CD4-positive, alpha-beta T cell (primary cell): ENCODE measurements at regions not wholly inside any gene's neighbourhood (a gene's known extent, or its start where the extent isn't known, plus 50 kb on each side); places are given as distances from the start of the nearest gene placed in this dataset.
"Not testable (repeated sequence)": the region's sequence is repeated elsewhere in the genome, so short reads cannot be mapped to it uniquely, and the experiment has no call there.

Source experiments
- ATAC-seq: fragments of 200-7000 bp; cut with Tn5 transposase; one replicate; pipeline ENCODE4 v1.10.0; 2022; ENCODE audit warnings: mild to moderate bottlenecking; ENCODE audit not compliant: poor library complexity
- CTCF ChIA-PET: fragments of 350-600 bp; sonication (Branson Sonifier 250); formaldehyde crosslinking; loops from one replicate; lab custom pipeline; 2021; ENCODE audit warnings: antibody characterized with exemption, inconsistent platforms; lab: Charles Lee
- POLR2A ChIA-PET: fragments of 350-600 bp; sonication (Branson Sonifier 250); formaldehyde crosslinking; loops from one replicate; lab custom pipeline; 2021; ENCODE audit warnings: antibody characterized with exemption, inconsistent platforms; lab: Charles Lee
- DNase-seq, 14 experiments: peaks; one replicate each; pipeline ENCODE4 v3.0.0-alpha.2; 2013 to 2020; ENCODE audit warnings: mixed read lengths in 2 of 14
- H3K27ac ChIP-seq, 2 donors: one replicate each; pipeline versions ENCODE4 v1.5.1 to v1.7.0; 2013; ENCODE audit warnings: low read length in 2 of 2, low read depth in 1 of 2, mild to moderate bottlenecking in 1 of 2
- H3K27me3 ChIP-seq, 2 experiments: 1 replicate in 1 of 2; 2 replicates in 1 of 2; pipeline versions ENCODE4 v1.6.1 to v1.7.0; 2013; ENCODE audit warnings: low read length in 2 of 2, control low read depth in 1 of 2, mild to moderate bottlenecking in 1 of 2, moderate library complexity in 1 of 2; ENCODE audit not compliant: insufficient read depth in 2 of 2, control insufficient read depth in 1 of 2
- H3K36me3 ChIP-seq: one replicate; pipeline ENCODE4 v1.6.1; 2013; ENCODE audit warnings: low read length, control low read depth; ENCODE audit not compliant: insufficient read depth
- H3K4me1 ChIP-seq: one replicate; pipeline ENCODE4 v1.6.1; 2013; ENCODE audit warnings: low read length, control low read depth; ENCODE audit not compliant: insufficient read depth
- H3K4me3 ChIP-seq: one replicate; pipeline ENCODE4 v1.5.1; 2013; ENCODE audit warnings: mild to moderate bottlenecking, low read length, moderate library complexity
- H3K9me3 ChIP-seq, 2 experiments: 1 replicate in 1 of 2; 2 replicates in 1 of 2; pipeline versions ENCODE4 v1.6.1 to v1.7.0; 2013; ENCODE audit warnings: low read length in 2 of 2, mild to moderate bottlenecking in 2 of 2, control low read depth in 1 of 2, moderate library complexity in 1 of 2; ENCODE audit not compliant: control insufficient read depth in 1 of 2, insufficient read depth in 1 of 2
- H3K27ac Mint-ChIP-seq: one replicate; pipeline ENCODE4 v1.8.0; 2020; ENCODE audit warnings: mixed read lengths
- H3K27me3 Mint-ChIP-seq: one replicate; pipeline ENCODE4 v1.8.0; 2021; ENCODE audit warnings: mixed read lengths
- H3K36me3 Mint-ChIP-seq: one replicate; pipeline ENCODE4 v1.8.0; 2021; ENCODE audit warnings: low read depth, mixed read lengths
- H3K4me1 Mint-ChIP-seq: one replicate; pipeline ENCODE4 v1.8.0; 2021; ENCODE audit warnings: low read depth, mixed read lengths
- H3K4me3 Mint-ChIP-seq: one replicate; pipeline ENCODE4 v1.8.0; 2020; ENCODE audit warnings: mild to moderate bottlenecking, mixed read lengths
- H3K9me3 Mint-ChIP-seq: one replicate; pipeline ENCODE4 v1.8.0; 2020; ENCODE audit warnings: mixed read lengths
- CTCF ChIP-seq: fragments of 200-600 bp; IDR thresholded peaks from one replicate; pipeline ENCODE4 v1.8.0; 2022; ENCODE audit warnings: antibody characterized with exemption, mild to moderate bottlenecking
- intact Hi-C, 2 experiments: fragments of 100-400 bp; cut with DNase I in 1 of 2; cut with micrococcal nuclease in 1 of 2; formaldehyde crosslinking; loops; one replicate each; pipeline versions ENCODE4 v1.15.1 to v1.9.0; 2023 to 2025; cut with DNase I, micrococcal nuclease

- Mint-ChIP-seq H3K4me3 (no peak overlapping the region), H3K27ac (no peak overlapping the region), H3K36me3 (no peaks in the 10 kb centered on the region), H3K27me3 (no peaks in the 10 kb centered on the region), H3K9me3 (peaks cover 1% of the 10 kb centered on the region), H3K4me1 (no peaks in the 10 kb centered on the region)
- Histone ChIP-seq H3K9me3 (peaks cover 0 to 8% of the 10 kb centered on the region in 2 experiments), H3K27me3 (no peaks in the 10 kb centered on the region), H3K36me3 (no peaks in the 10 kb centered on the region), H3K27ac (no peak overlapping the region), H3K4me1 (no peaks in the 10 kb centered on the region), H3K4me3 (no peak overlapping the region)
- POLR2A ChIA-PET = no interaction called here
- CTCF ChIA-PET = no interaction called here
- ATAC-seq = no peak
- DNase-seq = no peak
- intact Hi-C loops = no loop called here
- no peak for TF ChIP-seq CTCF
Observed at GRCh38 chr2:142557391-142557790, 320.1 kb upstream of the KYNU start.

- CTCF ChIA-PET, H3K36me3 Mint-ChIP-seq, H3K4me3 ChIP-seq, POLR2A ChIA-PET, H3K27me3 Mint-ChIP-seq, ATAC-seq, H3K9me3 ChIP-seq, H3K4me1 ChIP-seq, H3K27ac ChIP-seq, H3K4me3 Mint-ChIP-seq, H3K4me1 Mint-ChIP-seq, H3K36me3 ChIP-seq, DNase-seq, H3K27ac Mint-ChIP-seq, H3K27me3 ChIP-seq, intact Hi-C loops: not testable (repeated sequence)
- H3K9me3 Mint-ChIP-seq = peaks cover 21% of the 10 kb centered on the region
Observed at GRCh38 chr2:142545999-142546398, 331.5 kb upstream of the KYNU start.

- DNase-seq (no peak), ATAC-seq (no peak)
- Mint-ChIP-seq H3K4me1 (no peaks in the 10 kb centered on the region), H3K27ac (no peak overlapping the region), H3K36me3 (no peaks in the 10 kb centered on the region), H3K27me3 (no peaks in the 10 kb centered on the region), H3K9me3 (peaks cover 17% of the 10 kb centered on the region), H3K4me3 (no peak overlapping the region)
- no peak for TF ChIP-seq CTCF
- H3K27ac ChIP-seq = no peak overlapping the region
- ChIA-PET POLR2A (no interaction called here), CTCF (no interaction called here)
- H3K27me3 ChIP-seq = no peaks in the 10 kb centered on the region
- no peak overlapping the region for H3K4me3 ChIP-seq
- peaks cover 0 to 10% of the 10 kb centered on the region in 2 experiments for H3K9me3 ChIP-seq
- H3K4me1 ChIP-seq = no peaks in the 10 kb centered on the region
- intact Hi-C loops = no loop called here
- H3K36me3 ChIP-seq = no peaks in the 10 kb centered on the region
Observed at GRCh38 chr2:142545036-142545435, 332.4 kb upstream of the KYNU start.

- Mint-ChIP-seq H3K9me3 (peaks cover 17% of the 10 kb centered on the region), H3K36me3 (no peaks in the 10 kb centered on the region), H3K4me1 (no peaks in the 10 kb centered on the region), H3K27me3 (no peaks in the 10 kb centered on the region), H3K4me3 (no peak overlapping the region), H3K27ac (no peak overlapping the region)
- H3K4me3 ChIP-seq = no peak overlapping the region
- no peaks in the 10 kb centered on the region for H3K4me1 ChIP-seq
- intact Hi-C loops = no loop called here
- ChIA-PET POLR2A (no interaction called here), CTCF (no interaction called here)
- no peaks in the 10 kb centered on the region for H3K36me3 ChIP-seq
- TF ChIP-seq CTCF = no peak
- no peak overlapping the region for H3K27ac ChIP-seq
- peaks cover 0 to 10% of the 10 kb centered on the region in 2 experiments for H3K9me3 ChIP-seq
- H3K27me3 ChIP-seq = no peaks in the 10 kb centered on the region
- ATAC-seq = no peak
- DNase-seq = no peak
Observed at GRCh38 chr2:142544173-142544572, 333.3 kb upstream of the KYNU start.
